ENCODE measurements at regions not wholly inside any gene's neighbourhood (a gene's known extent, or its start where the extent isn't known, plus 50 kb on each side); places are given as distances from the start of the nearest gene placed in this dataset.

- Histone ChIP-seq H2BK120ac (ENCODE audit: insufficient read depth, low read length, poor library complexity) (no peak overlapping the region), H3K14ac (ENCODE audit: low read length) (no peak overlapping the region), H3K9me3 (ENCODE audit: insufficient read depth, low read depth, low read length) (no peaks in the 10 kb centered on the region), H3K4ac (ENCODE audit: low read depth, low read length) (no peak overlapping the region), H3K79me2 (ENCODE audit: control insufficient read depth, insufficient read depth, low read length, poor library complexity) (no peaks in the 10 kb centered on the region), H2AFZ (ENCODE audit: insufficient read depth, low read length, poor library complexity) (no peak overlapping the region), H3K18ac (ENCODE audit: low read length) (no peak overlapping the region), H3K4me2 (ENCODE audit: low read length) (no peak overlapping the region), H2BK5ac (ENCODE audit: low read depth, low read length, poor library complexity) (no peak overlapping the region), H3K4me1 (ENCODE audit: control insufficient read depth in 1 of 2, insufficient read depth in 2 of 2, low read length in 2 of 2) (no peaks in the 10 kb centered on the region), H2AK5ac (ENCODE audit: low read length) (no peak overlapping the region), H3K9ac (ENCODE audit: low read length) (no peak overlapping the region), H4K12ac (ENCODE audit: low read depth, low read length) (no peak overlapping the region), H3K36me3 (ENCODE audit: control insufficient read depth in 1 of 2, insufficient read depth in 2 of 2, low read length in 2 of 2) (no peaks in the 10 kb centered on the region), H3K23ac (ENCODE audit: low read length) (no peak overlapping the region), H3K27ac (ENCODE audit: low read depth, low read length) (no peak overlapping the region), H3K4me3 (ENCODE audit: low read depth, low read length) (no peak overlapping the region), H4K8ac (ENCODE audit: low read depth, low read length) (no peak overlapping the region), H3K27me3 (ENCODE audit: insufficient read depth, low read length) (no peaks in the 10 kb centered on the region), H3K79me1 (ENCODE audit: low read length) (no peaks in the 10 kb centered on the region), H4K91ac (ENCODE audit: low read depth, low read length) (no peak overlapping the region), H2BK12ac (ENCODE audit: low read length) (no peak overlapping the region)
- no peak for DNase-seq
- no CpG with 5 or more reads among the region's 2 CpGs for WGBS (ENCODE audit: extremely low coverage, insufficient coverage, insufficient read length)
Observed at GRCh38 chr14:28584951-28585350, 181.6 kb upstream of the FOXG1 start.

- H2BK12ac ChIP-seq (ENCODE audit: low read length) = no peak overlapping the region
- no peaks in the 10 kb centered on the region for H3K79me1 ChIP-seq (ENCODE audit: low read length)
- no CpG with 5 or more reads among the region's 1 CpG for WGBS (ENCODE audit: extremely low coverage, insufficient coverage, insufficient read length)
Observed at GRCh38 chr14:28589792-28590191, 176.8 kb upstream of the FOXG1 start.

DNA sequence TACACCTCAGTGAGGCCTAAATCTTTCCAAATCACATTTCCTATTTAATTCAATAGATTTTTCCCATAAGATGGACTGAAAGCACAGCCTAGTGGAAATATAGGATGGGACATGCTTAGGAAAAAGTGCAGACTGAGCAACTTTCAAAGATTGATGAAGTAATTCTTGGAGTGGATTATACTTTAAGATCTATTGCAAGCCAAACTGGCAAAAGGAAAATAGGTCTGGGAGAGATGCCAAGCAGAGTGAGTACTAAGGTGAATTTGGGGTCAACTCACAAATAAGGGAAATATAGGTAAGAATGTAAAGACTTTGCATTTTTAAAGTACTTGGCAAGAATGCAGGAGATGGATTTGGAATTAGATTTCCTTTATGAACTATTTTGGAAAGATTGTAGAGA is 170.2 kb upstream of the FOXG1 start:
- no peak overlapping the region for H3K27ac ChIP-seq (ENCODE audit: low read depth, low read length)
- H3K79me2 ChIP-seq (ENCODE audit: control insufficient read depth, insufficient read depth, low read length, poor library complexity) = no peaks in the 10 kb centered on the region
- no peaks in the 10 kb centered on the region for H3K9me3 ChIP-seq (ENCODE audit: insufficient read depth, low read depth, low read length)
- H3K36me3 ChIP-seq (ENCODE audit: control insufficient read depth in 1 of 2, insufficient read depth in 2 of 2, low read length in 2 of 2) = no peaks in the 10 kb centered on the region
- H3K79me1 ChIP-seq (ENCODE audit: low read length) = no peaks in the 10 kb centered on the region
- no peak overlapping the region for H3K9ac ChIP-seq (ENCODE audit: low read length)
- H2AFZ ChIP-seq (ENCODE audit: insufficient read depth, low read length, poor library complexity) = no peak overlapping the region
- no peak overlapping the region for H3K4ac ChIP-seq (ENCODE audit: low read depth, low read length)
- H4K8ac ChIP-seq (ENCODE audit: low read depth, low read length) = no peak overlapping the region
- H4K12ac ChIP-seq (ENCODE audit: low read depth, low read length) = no peak overlapping the region
- H2BK5ac ChIP-seq (ENCODE audit: low read depth, low read length, poor library complexity) = no peak overlapping the region
- H4K91ac ChIP-seq (ENCODE audit: low read depth, low read length) = no peak overlapping the region
- H2BK120ac ChIP-seq (ENCODE audit: insufficient read depth, low read length, poor library complexity) = no peak overlapping the region
- H3K4me3 ChIP-seq (ENCODE audit: low read depth, low read length) = no peak overlapping the region
- no peak overlapping the region for H3K4me2 ChIP-seq (ENCODE audit: low read length)
- no peak overlapping the region for H3K18ac ChIP-seq (ENCODE audit: low read length)
- no peaks in the 10 kb centered on the region for H3K27me3 ChIP-seq (ENCODE audit: insufficient read depth, low read length)
- no peak overlapping the region for H3K23ac ChIP-seq (ENCODE audit: low read length)
- no peak overlapping the region for H2BK12ac ChIP-seq (ENCODE audit: low read length)
- no peak overlapping the region for H2AK5ac ChIP-seq (ENCODE audit: low read length)
- no peak for DNase-seq
- H3K4me1 ChIP-seq (ENCODE audit: control insufficient read depth in 1 of 2, insufficient read depth in 2 of 2, low read length in 2 of 2) = no peaks in the 10 kb centered on the region
- H3K14ac ChIP-seq (ENCODE audit: low read length) = no peak overlapping the region

More at GRCh38 chr14:28589792-28590191, 176.8 kb upstream of the FOXG1 start:
- H3K23ac ChIP-seq (ENCODE audit: low read length) = no peak overlapping the region
- no peak overlapping the region for H3K14ac ChIP-seq (ENCODE audit: low read length)
- H2AFZ ChIP-seq (ENCODE audit: insufficient read depth, low read length, poor library complexity) = no peak overlapping the region
- no peak overlapping the region for H4K91ac ChIP-seq (ENCODE audit: low read depth, low read length)
- no peak for DNase-seq
- H3K36me3 ChIP-seq (ENCODE audit: control insufficient read depth in 1 of 2, insufficient read depth in 2 of 2, low read length in 2 of 2) = no peaks in the 10 kb centered on the region
- H4K12ac ChIP-seq (ENCODE audit: low read depth, low read length) = no peak overlapping the region
- no peak overlapping the region for H4K8ac ChIP-seq (ENCODE audit: low read depth, low read length)
- H3K79me2 ChIP-seq (ENCODE audit: control insufficient read depth, insufficient read depth, low read length, poor library complexity) = no peaks in the 10 kb centered on the region
- H3K4me1 ChIP-seq (ENCODE audit: control insufficient read depth in 1 of 2, insufficient read depth in 2 of 2, low read length in 2 of 2) = no peaks in the 10 kb centered on the region
- no peak overlapping the region for H2BK5ac ChIP-seq (ENCODE audit: low read depth, low read length, poor library complexity)
- no peak overlapping the region for H3K9ac ChIP-seq (ENCODE audit: low read length)
- no peaks in the 10 kb centered on the region for H3K27me3 ChIP-seq (ENCODE audit: insufficient read depth, low read length)
- H3K4me2 ChIP-seq (ENCODE audit: low read length) = no peak overlapping the region
- no peak overlapping the region for H2AK5ac ChIP-seq (ENCODE audit: low read length)
- no peaks in the 10 kb centered on the region for H3K9me3 ChIP-seq (ENCODE audit: insufficient read depth, low read depth, low read length)
- no peak overlapping the region for H3K4ac ChIP-seq (ENCODE audit: low read depth, low read length)
- H3K18ac ChIP-seq (ENCODE audit: low read length) = no peak overlapping the region
- H2BK120ac ChIP-seq (ENCODE audit: insufficient read depth, low read length, poor library complexity) = no peak overlapping the region
- no peak overlapping the region for H3K4me3 ChIP-seq (ENCODE audit: low read depth, low read length)
- no peak overlapping the region for H3K27ac ChIP-seq (ENCODE audit: low read depth, low read length)

GRCh38 chr14:28599191-28599590 is 167.4 kb upstream of the FOXG1 start:
- no peaks in the 10 kb centered on the region for H3K36me3 ChIP-seq (ENCODE audit: control insufficient read depth in 1 of 2, insufficient read depth in 2 of 2, low read length in 2 of 2)
- H3K4me1 ChIP-seq (ENCODE audit: control insufficient read depth in 1 of 2, insufficient read depth in 2 of 2, low read length in 2 of 2) = no peaks in the 10 kb centered on the region
- H3K4ac ChIP-seq (ENCODE audit: low read depth, low read length) = no peak overlapping the region
- no peak overlapping the region for H2AFZ ChIP-seq (ENCODE audit: insufficient read depth, low read length, poor library complexity)
- H3K4me2 ChIP-seq (ENCODE audit: low read length) = no peak overlapping the region
- H4K12ac ChIP-seq (ENCODE audit: low read depth, low read length) = no peak overlapping the region
- no peak overlapping the region for H2BK5ac ChIP-seq (ENCODE audit: low read depth, low read length, poor library complexity)
- no peaks in the 10 kb centered on the region for H3K79me1 ChIP-seq (ENCODE audit: low read length)
- H3K9me3 ChIP-seq (ENCODE audit: insufficient read depth, low read depth, low read length) = no peaks in the 10 kb centered on the region
- no peak overlapping the region for H3K27ac ChIP-seq (ENCODE audit: low read depth, low read length)
- WGBS (ENCODE audit: extremely low coverage, insufficient coverage, insufficient read length) = no CpG with 5 or more reads among the region's 2 CpGs
- no peak overlapping the region for H2BK12ac ChIP-seq (ENCODE audit: low read length)
- H3K27me3 ChIP-seq (ENCODE audit: insufficient read depth, low read length) = no peaks in the 10 kb centered on the region
- H3K4me3 ChIP-seq (ENCODE audit: low read depth, low read length) = no peak overlapping the region
- no peak overlapping the region for H2AK5ac ChIP-seq (ENCODE audit: low read length)
- no peak overlapping the region for H3K18ac ChIP-seq (ENCODE audit: low read length)
- no peak overlapping the region for H3K14ac ChIP-seq (ENCODE audit: low read length)
- no peak overlapping the region for H4K8ac ChIP-seq (ENCODE audit: low read depth, low read length)
- no peak overlapping the region for H2BK120ac ChIP-seq (ENCODE audit: insufficient read depth, low read length, poor library complexity)
- no peak overlapping the region for H3K9ac ChIP-seq (ENCODE audit: low read length)
- H4K91ac ChIP-seq (ENCODE audit: low read depth, low read length) = no peak overlapping the region
- H3K79me2 ChIP-seq (ENCODE audit: control insufficient read depth, insufficient read depth, low read length, poor library complexity) = no peaks in the 10 kb centered on the region
- no peak overlapping the region for H3K23ac ChIP-seq (ENCODE audit: low read length)
- DNase-seq = no peak
